ENCODE measurements at regions not wholly inside any gene's neighbourhood (a gene's known extent, or its start where the extent isn't known, plus 50 kb on each side); places are given as distances from the start of the nearest gene placed in this dataset.

DNA sequence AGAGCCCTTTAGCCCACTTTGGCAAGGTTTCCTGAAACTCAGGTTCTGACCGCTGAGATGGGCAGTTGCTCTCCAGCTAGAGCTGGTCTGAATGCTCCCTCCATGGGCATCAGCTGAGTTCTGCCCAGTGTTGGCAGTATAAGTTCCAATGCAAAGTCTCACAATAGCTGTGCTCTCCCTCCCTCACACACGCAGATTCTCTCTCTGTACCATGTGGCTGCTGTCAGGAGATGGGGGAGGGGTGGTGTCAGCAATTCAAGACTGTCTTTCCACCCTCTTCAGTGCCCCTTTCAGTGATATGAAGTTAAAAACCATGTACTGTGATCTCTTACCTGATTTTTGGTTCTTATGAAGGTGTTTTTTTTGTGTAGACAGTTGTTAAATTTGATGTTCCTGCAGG is 164.3 kb upstream of the PLEKHA5 start:
- RAD21 ChIA-PET (ENCODE audit: unreplicated experiment): no interaction called here
- in situ Hi-C loops (cut with MboI) (no loop called here), intact Hi-C loops (cut with micrococcal nuclease; ENCODE audit: unreplicated experiment) (no loop called here)
- BruUV-seq (replicated peaks): no TSS peak
- no peaks in the 10 kb centered on the region for H3K4me1 ChIP-seq (ENCODE audit: control insufficient read depth, insufficient read depth, low read length)
- H3K36me3 ChIP-seq (ENCODE audit: control insufficient read depth in 2 of 2, insufficient read depth in 2 of 2, low read length in 1 of 2): no peaks in the 10 kb centered on the region
- DNase-seq (ENCODE audit: low read depth, low spot score) (no peak), FAIRE-seq (no peak), ATAC-seq (no peak)
- no peaks in the 10 kb centered on the region for H3K9me3 ChIP-seq (replicated peaks; ENCODE audit: control insufficient read depth, insufficient read depth, low read length)
- H3K4me3 ChIP-seq: no peak overlapping the region
- CTCF ChIA-PET: no interaction called here
- no peaks in the 10 kb centered on the region for H3K79me2 ChIP-seq (ENCODE audit: control insufficient read depth, insufficient read depth, low read length)
- H3K4me2 ChIP-seq (ENCODE audit: control insufficient read depth, insufficient read depth): no peak overlapping the region
- no peak overlapping the region for H3K27ac ChIP-seq (ENCODE audit: control insufficient read depth, insufficient read depth)
- H2AFZ ChIP-seq (ENCODE audit: control insufficient read depth, low read depth, low read length): no peak overlapping the region
- H4K20me1 ChIP-seq (ENCODE audit: control insufficient read depth, insufficient read depth): no peaks in the 10 kb centered on the region
- H3K27me3 ChIP-seq (replicated peaks in 1 of 2; ENCODE audit: control insufficient read depth in 2 of 2, insufficient read depth in 2 of 2, low read length in 1 of 2): no peaks in the 10 kb centered on the region
- SMC1A ChIA-PET (ENCODE audit: uncharacterized antibody, unreplicated experiment): no interaction called here
- WGBS (ENCODE audit: insufficient coverage, insufficient replicate concordance, low lambda C conversion rate, missing lambda C conversion rate): 0% methylated on average over 2 of the region's 2 CpGs
- H3K9ac ChIP-seq (ENCODE audit: control insufficient read depth, insufficient read depth, low read length): no peak overlapping the region
- POLR2A ChIA-PET: no interaction called here
- TF ChIP-seq, protein P1, sequence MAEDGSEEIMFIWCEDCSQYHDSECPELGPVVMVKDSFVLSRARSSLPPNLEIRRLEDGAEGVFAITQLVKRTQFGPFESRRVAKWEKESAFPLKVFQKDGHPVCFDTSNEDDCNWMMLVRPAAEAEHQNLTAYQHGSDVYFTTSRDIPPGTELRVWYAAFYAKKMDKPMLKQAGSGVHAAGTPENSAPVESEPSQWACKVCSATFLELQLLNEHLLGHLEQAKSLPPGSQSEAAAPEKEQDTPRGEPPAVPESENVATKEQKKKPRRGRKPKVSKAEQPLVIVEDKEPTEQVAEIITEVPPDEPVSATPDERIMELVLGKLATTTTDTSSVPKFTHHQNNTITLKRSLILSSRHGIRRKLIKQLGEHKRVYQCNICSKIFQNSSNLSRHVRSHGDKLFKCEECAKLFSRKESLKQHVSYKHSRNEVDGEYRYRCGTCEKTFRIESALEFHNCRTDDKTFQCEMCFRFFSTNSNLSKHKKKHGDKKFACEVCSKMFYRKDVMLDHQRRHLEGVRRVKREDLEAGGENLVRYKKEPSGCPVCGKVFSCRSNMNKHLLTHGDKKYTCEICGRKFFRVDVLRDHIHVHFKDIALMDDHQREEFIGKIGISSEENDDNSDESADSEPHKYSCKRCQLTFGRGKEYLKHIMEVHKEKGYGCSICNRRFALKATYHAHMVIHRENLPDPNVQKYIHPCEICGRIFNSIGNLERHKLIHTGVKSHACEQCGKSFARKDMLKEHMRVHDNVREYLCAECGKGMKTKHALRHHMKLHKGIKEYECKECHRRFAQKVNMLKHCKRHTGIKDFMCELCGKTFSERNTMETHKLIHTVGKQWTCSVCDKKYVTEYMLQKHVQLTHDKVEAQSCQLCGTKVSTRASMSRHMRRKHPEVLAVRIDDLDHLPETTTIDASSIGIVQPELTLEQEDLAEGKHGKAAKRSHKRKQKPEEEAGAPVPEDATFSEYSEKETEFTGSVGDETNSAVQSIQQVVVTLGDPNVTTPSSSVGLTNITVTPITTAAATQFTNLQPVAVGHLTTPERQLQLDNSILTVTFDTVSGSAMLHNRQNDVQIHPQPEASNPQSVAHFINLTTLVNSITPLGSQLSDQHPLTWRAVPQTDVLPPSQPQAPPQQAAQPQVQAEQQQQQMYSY (CRISPR knock-in tag; IDR thresholded peaks at IDR 0.05): no peak
- TF ChIP-seq NR2C2 (IDR thresholded peaks at IDR 0.05; ENCODE audit: borderline replicate concordance, control insufficient read depth, insufficient read length, low read depth) (no peak), EP300 (IDR thresholded peaks at IDR 0.05; ENCODE audit: borderline replicate concordance in 1 of 2, control insufficient read depth in 1 of 2, low read depth in 2 of 2, low read length in 2 of 2) (no peak), EGR1 (IDR thresholded peaks at IDR 0.05; ENCODE audit: borderline replicate concordance in 1 of 2, low read depth in 2 of 2, low read length in 2 of 2) (no peak), RB1 (IDR thresholded peaks at IDR 0.05; ENCODE audit: borderline replicate concordance) (no peak), ESRRA (IDR thresholded peaks at IDR 0.05; ENCODE audit: low read length) (no peak), RBBP5 (conservative IDR thresholded peaks at IDR 0.05) (no peak), CBX5 (IDR thresholded peaks at IDR 0.05; ENCODE audit: low read depth) (no peak), KAT2A (conservative IDR thresholded peaks at IDR 0.05; ENCODE audit: control insufficient read depth, low read depth, low read length) (no peak), BACH1 (IDR thresholded peaks at IDR 0.05; ENCODE audit: borderline replicate concordance) (no peak), RCOR1 (conservative IDR thresholded peaks at IDR 0.05; ENCODE audit: low read depth, low read length) (no peak), LARP7 (IDR thresholded peaks at IDR 0.05) (no peak), FOS (IDR thresholded peaks at IDR 0.05; ENCODE audit: borderline replicate concordance, extremely low read depth, insufficient read length) (no peak), PAX8 (IDR thresholded peaks at IDR 0.05) (no peak)
- TF ChIP-seq, protein P2, sequence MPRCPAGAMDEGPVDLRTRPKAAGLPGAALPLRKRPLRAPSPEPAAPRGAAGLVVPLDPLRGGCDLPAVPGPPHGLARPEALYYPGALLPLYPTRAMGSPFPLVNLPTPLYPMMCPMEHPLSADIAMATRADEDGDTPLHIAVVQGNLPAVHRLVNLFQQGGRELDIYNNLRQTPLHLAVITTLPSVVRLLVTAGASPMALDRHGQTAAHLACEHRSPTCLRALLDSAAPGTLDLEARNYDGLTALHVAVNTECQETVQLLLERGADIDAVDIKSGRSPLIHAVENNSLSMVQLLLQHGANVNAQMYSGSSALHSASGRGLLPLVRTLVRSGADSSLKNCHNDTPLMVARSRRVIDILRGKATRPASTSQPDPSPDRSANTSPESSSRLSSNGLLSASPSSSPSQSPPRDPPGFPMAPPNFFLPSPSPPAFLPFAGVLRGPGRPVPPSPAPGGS (IDR thresholded peaks at IDR 0.05; ENCODE audit: borderline replicate concordance, insufficient read depth, low read depth, low read length, poor library complexity, severe bottlenecking): no peak

All from GM12878 (cell line).